ENCODE measurements at regions not wholly inside any gene's neighbourhood (a gene's known extent, or its start where the extent isn't known, plus 50 kb on each side); places are given as distances from the start of the nearest gene placed in this dataset.

GRCh38 chr10:88212069-88212468 lies 348.6 kb downstream of the PTEN start:
- DNase-seq, result no peak

DNA sequence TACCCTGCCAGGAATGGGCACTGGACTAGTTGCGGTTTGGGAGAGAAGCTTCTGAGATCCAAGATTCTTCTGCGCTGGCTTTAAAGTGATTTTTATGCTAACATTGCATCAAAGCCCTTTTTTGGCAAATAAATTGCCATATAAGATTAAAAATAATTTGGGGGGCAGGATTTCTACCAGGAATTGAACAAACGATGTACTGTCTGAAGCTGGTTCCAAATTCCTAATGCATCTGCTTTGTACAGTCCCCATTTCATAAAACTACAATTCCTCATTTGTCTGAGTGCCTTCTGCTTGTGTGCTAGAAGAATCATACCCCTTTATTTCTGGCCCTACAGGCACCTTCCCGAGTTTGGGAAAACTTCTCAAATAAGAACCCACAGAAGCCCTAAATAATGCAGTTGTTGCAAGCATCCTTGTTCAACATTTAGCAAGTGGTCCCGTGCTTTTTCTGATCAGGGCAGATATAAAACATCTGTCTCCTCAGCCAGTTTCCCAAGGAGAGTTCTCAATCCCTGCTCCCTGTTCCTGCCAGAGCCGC lies 349.7 kb downstream of the PTEN start:
- DNase-seq, result no peak

- DNase-seq, result no peak
Measured at GRCh38 chr10:88216976-88217375, 353.6 kb downstream of the PTEN start.

DNA sequence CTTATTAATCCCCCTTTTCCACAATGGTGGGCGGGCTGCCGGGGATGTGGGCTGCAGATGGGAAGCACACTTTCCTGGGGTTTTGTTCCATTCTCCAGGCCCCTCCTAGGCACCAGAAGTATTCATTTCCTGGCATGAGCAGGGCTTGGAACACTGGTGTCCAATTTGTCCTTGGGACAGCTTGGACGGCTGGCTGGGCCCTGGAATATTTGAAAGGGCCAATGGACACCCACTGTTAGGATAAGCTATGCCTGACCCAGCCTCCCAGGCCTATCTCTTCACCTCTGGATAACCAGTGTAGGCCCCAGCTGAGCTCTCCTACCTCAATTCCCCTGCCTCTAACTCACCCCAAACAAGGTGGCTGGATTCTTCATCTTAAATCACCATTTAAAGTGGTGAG lies 354.9 kb downstream of the PTEN start:
- no peak for DNase-seq

DNA sequence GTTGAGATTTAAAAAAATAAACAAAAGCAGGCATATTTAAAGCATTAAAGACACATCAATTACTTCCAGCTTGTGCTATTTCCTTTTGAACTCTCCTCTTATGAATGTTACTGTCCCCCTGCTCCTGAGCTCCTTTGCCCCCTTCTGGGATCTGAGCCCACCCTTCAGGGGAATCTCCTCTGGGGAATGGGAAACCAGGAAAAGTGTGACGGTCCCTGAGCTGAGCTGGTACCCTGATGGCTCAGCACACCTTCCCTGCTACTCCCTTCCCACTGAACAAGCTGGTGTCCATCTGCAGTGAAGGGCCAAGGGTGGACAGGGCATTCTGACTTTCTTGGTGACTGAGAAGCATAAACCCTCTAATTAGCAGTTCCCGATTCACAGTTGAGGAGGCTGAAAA lies 356.3 kb downstream of the PTEN start:
- no peak for DNase-seq

GRCh38 chr10:88221010-88221973 lies 357.9 kb downstream of the PTEN start:
- no peak for DNase-seq

DNA sequence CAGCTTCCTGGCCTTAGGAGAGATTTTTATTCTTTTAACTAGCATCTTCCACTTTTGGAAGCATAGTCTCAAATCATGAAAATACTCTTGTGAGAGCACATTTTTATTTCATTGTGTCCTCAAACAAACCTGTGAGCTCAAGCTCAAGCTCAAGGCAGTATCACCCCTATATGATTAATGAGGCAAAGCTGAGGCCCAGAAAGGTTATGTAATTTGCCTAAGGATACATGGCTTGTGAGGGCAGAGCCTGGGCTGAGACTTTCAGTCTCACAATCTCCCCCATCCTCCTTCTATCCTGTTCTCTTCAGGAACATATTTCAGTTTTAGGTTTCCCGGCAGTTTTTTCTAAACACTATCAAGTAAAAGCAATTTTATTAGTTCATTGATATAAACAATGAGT lies 359.5 kb downstream of the PTEN start:
- DNase-seq, result no peak

Data from activated naive CD4-positive, alpha-beta T cell treated with Interleukin-2 at 50 U/mL for 16 hours (primary cell).